IPS-18c (cell line): ENCODE measurements at regions not wholly inside any gene's neighbourhood (a gene's known extent, or its start where the extent isn't known, plus 50 kb on each side); places are given as distances from the start of the nearest gene placed in this dataset.

ENCODE experiments used
- H3K4me3 ChIP-seq: 2 replicates; pipeline ENCODE4 v1.7.0; 2013; ENCODE audit warnings: low read depth, mild to moderate bottlenecking, low read length, moderate library complexity; ENCODE audit not compliant: insufficient read depth
- H3K9me3 ChIP-seq: one replicate; pipeline ENCODE4 v1.6.1; 2013; ENCODE audit warnings: mild to moderate bottlenecking, low read length, moderate library complexity; ENCODE audit not compliant: control insufficient read depth, insufficient read depth

DNA sequence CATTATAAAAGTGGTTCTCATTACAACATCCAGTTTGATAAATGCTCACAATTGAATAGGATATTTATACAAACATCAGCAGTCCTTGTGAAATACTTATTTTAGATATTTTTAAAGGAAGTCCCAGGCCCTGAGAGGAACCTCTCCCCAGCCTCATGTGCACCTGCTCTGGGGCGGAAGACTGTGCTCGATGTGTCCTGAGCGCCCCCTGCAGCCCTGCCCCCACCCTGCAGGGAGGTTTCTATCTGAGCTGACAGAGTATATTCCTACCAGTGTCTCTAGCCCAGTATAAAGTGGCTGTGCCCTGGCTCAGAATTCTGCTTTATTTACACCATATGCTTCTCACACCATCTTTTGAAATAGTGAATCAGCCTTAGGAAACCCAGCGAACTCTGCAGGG, 1349.1 kb downstream of the TMEM121 start:
- peaks cover 26% of the 10 kb centered on the region for H3K9me3 ChIP-seq
- no peak overlapping the region for H3K4me3 ChIP-seq

DNA sequence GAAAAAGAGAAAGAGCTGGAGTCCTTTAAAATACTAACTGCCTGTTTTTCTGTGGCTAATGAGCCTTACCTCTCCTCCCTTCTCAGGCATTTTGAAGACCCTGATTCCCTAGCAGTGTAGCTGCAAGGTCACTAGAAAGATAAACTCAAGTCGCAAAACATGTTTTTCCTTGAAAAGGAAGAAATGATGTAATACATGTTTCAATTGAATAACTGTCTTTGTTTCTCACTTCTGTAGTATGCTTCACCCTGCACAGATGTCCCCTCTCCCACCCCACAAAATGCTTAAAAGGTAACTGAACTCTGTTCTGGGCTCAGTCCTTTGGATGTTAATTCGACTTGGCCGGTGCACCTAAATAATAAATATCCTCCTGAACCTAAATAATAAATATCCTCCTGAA, 1350.3 kb downstream of the TMEM121 start:
- Histone ChIP-seq H3K9me3 (peaks cover 28% of the 10 kb centered on the region), H3K4me3 (no peak overlapping the region)

DNA sequence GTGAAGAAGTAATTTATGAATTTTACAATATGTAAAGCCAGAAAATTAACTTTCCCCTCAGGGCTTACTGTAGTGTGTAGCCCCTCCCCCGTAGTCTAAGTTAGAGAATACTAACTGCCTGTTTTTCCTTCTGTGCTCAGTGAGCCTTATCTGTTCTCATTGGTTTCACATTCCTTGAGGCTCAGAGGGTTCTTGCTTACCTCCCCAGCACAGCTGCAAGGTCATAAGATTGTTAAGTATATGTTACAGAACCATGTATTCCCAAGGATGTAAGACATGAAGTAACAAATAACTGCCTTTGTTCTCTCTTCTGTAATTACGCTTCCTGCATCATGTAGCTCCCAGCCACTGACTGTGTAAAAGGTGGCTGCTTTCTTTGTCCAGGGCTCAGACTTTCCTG, 1351.1 kb downstream of the TMEM121 start:
- H3K9me3 ChIP-seq, result peaks cover 28% of the 10 kb centered on the region
- H3K4me3 ChIP-seq, result no peak overlapping the region

DNA sequence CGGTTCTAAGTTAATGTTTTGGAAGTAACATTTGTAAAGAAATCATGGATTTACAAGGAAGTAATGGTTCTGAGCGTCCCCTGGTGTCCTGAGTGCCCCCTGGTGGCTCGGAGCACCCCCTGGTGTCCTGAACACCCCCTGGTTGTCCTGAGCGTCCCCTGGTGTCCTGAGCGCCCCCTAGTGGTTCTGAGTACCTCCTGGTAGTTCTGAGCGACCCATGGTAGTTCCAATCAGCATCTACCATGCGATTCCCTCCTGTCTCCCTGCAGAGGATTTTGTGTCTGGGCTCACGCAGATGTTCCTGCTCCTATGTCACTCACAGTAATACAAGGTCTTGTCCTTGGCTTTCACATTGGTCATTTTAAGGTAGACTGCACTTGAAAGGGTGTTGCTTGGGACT, 1352.9 kb downstream of the TMEM121 start:
- Histone ChIP-seq H3K9me3 (peaks cover 28% of the 10 kb centered on the region), H3K4me3 (no peak overlapping the region)

DNA sequence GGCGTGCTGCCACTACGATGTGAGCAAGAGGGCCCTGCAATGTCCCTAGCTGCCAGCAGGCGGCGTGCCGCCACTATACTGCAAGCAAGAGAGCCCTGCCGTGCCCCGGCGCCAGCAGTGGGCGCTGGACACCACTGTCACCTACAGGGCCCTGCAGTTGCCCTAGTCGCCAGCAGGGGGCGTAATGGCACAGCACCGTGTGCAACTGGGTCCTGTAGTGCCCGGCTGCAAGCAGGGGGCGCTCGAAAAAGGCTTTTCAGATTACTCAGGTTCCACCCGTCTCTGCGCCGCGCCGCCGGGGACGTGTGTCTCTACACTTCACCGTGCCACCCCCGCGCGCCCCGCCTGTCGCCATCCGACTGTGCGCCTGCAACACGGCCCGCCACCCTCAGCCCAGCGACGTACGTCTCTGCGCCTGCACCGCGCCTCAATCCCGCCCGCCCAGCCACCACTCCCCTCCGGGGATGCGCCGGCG, 1356.9 kb downstream of the TMEM121 start:
- peaks cover 13% of the 10 kb centered on the region for H3K9me3 ChIP-seq
- H3K4me3 ChIP-seq, result no peak overlapping the region; the same call in 1 of the 2 replicates
